ENCODE measurements at regions not wholly inside any gene's neighbourhood (a gene's known extent, or its start where the extent isn't known, plus 50 kb on each side); places are given as distances from the start of the nearest gene placed in this dataset.
"Not testable (repeated sequence)": the region's sequence is repeated elsewhere in the genome, so short reads cannot be mapped to it uniquely, and the experiment has no call there.

GRCh38 chr22:23393721-23394320 lies 186.3 kb downstream of the IGLL1 start:
- no peak for ATAC-seq (ENCODE audit: low FRiP score)
- no peak for TF ChIP-seq CTCF (IDR thresholded peaks at IDR 0.05)
- DNase-seq (ENCODE audit: low spot score) = no peak

GRCh38 chr22:23393199-23393598 lies 186.9 kb downstream of the IGLL1 start:
- not testable (repeated sequence) for ATAC-seq (ENCODE audit: low FRiP score); DNase-seq (ENCODE audit: low spot score)

- ATAC-seq (ENCODE audit: low FRiP score) (no peak), DNase-seq (ENCODE audit: low spot score) (no peak)
Measured at GRCh38 chr22:23392420-23393121, 187.5 kb downstream of the IGLL1 start.

GRCh38 chr22:23391022-23391421 lies 189.1 kb downstream of the IGLL1 start:
- ATAC-seq (ENCODE audit: low FRiP score) (no peak), DNase-seq (ENCODE audit: low spot score) (no peak)
- no peak for TF ChIP-seq CTCF (IDR thresholded peaks at IDR 0.05)

More at GRCh38 chr22:23392420-23393121, 187.5 kb downstream of the IGLL1 start:
- TF ChIP-seq CTCF (IDR thresholded peaks at IDR 0.05) = no peak

- TF ChIP-seq CTCF (IDR thresholded peaks at IDR 0.05) = no peak
- ATAC-seq (ENCODE audit: low FRiP score) (no peak), DNase-seq (ENCODE audit: low spot score) (no peak)
Measured at GRCh38 chr22:23389271-23390071, 190.6 kb downstream of the IGLL1 start.

- DNase-seq (ENCODE audit: low spot score) (no peak), ATAC-seq (ENCODE audit: low FRiP score) (no peak)
- TF ChIP-seq CTCF (IDR thresholded peaks at IDR 0.05) = no peak
Measured at GRCh38 chr22:23388517-23388890, 191.6 kb downstream of the IGLL1 start.

GRCh38 chr22:23387827-23388516 lies 192.1 kb downstream of the IGLL1 start:
- no peak for ATAC-seq (ENCODE audit: low FRiP score)
- TF ChIP-seq CTCF (IDR thresholded peaks at IDR 0.05) = no peak
- DNase-seq (ENCODE audit: low spot score) = no peak
